Activated T-cell treated with anti-CD3 and anti-CD28 coated beads, Interleukin-2, amount 50 U/mL, for 72 hours (primary cell): ENCODE measurements at regions not wholly inside any gene's neighbourhood (a gene's known extent, or its start where the extent isn't known, plus 50 kb on each side); places are given as distances from the start of the nearest gene placed in this dataset.
"Not testable (repeated sequence)": the region's sequence is repeated elsewhere in the genome, so short reads cannot be mapped to it uniquely, and the experiment has no call there.

Experiments used
- ATAC-seq, 2 donors: fragments of 150-1000 bp; cut with Tn5 transposase; replicated peaks in 1 of 2; 2 replicates each; pipeline ENCODE4 v1.10.0; 2021; ENCODE audit warnings: moderate library complexity in 2 of 2, mild to moderate bottlenecking in 1 of 2
- DNase-seq, 2 donors: peaks; one replicate each; pipeline ENCODE4 v3.0.0; 2021 to 2022; ENCODE audit warnings: mixed read lengths in 1 of 2
- H3K27ac Mint-ChIP-seq: one replicate; pipeline ENCODE4 v1.8.0; 2022; ENCODE audit warnings: mild to moderate bottlenecking, moderate library complexity, mixed read lengths
- H3K27me3 Mint-ChIP-seq: one replicate; pipeline ENCODE4 v1.8.0; 2022; ENCODE audit warnings: low read depth, mixed read lengths
- H3K36me3 Mint-ChIP-seq, 2 donors: one replicate each; pipeline ENCODE4 v1.8.0; 2022; ENCODE audit warnings: mixed read lengths in 2 of 2, mild to moderate bottlenecking in 1 of 2; ENCODE audit not compliant: insufficient read depth in 2 of 2
- H3K4me1 Mint-ChIP-seq: one replicate; pipeline ENCODE4 v1.8.0; 2022; ENCODE audit warnings: low read depth, mixed read lengths
- H3K4me3 Mint-ChIP-seq, 2 donors: one replicate each; pipeline ENCODE4 v1.8.0; 2022; ENCODE audit warnings: mild to moderate bottlenecking in 2 of 2, mixed read lengths in 2 of 2, moderate library complexity in 2 of 2
- H3K9me3 Mint-ChIP-seq, 2 donors: one replicate each; pipeline ENCODE4 v1.8.0; 2022; ENCODE audit warnings: mixed read lengths in 2 of 2

GRCh38 chrX:115840729-115841409 lies 279.9 kb downstream of the PLS3 start:
- H3K27ac Mint-ChIP-seq, H3K4me3 Mint-ChIP-seq, ATAC-seq, DNase-seq, H3K27me3 Mint-ChIP-seq, H3K4me1 Mint-ChIP-seq, H3K36me3 Mint-ChIP-seq, H3K9me3 Mint-ChIP-seq: not testable (repeated sequence)

- not testable (repeated sequence) for H3K27me3 Mint-ChIP-seq, H3K9me3 Mint-ChIP-seq, ATAC-seq, H3K4me3 Mint-ChIP-seq, DNase-seq, H3K36me3 Mint-ChIP-seq, H3K27ac Mint-ChIP-seq, H3K4me1 Mint-ChIP-seq
Measured at GRCh38 chrX:115850986-115851385, 290.0 kb downstream of the PLS3 start.

- DNase-seq, result peak; percentile 0 to 59
- H3K9me3 Mint-ChIP-seq, H3K4me3 Mint-ChIP-seq, H3K27ac Mint-ChIP-seq, H3K36me3 Mint-ChIP-seq, H3K4me1 Mint-ChIP-seq, H3K27me3 Mint-ChIP-seq, ATAC-seq: not testable (repeated sequence)
Measured at GRCh38 chrX:115853260-115853659, 292.3 kb downstream of the PLS3 start.

- not testable (repeated sequence) for H3K27me3 Mint-ChIP-seq, H3K27ac Mint-ChIP-seq, H3K4me1 Mint-ChIP-seq, ATAC-seq, H3K9me3 Mint-ChIP-seq, H3K4me3 Mint-ChIP-seq, H3K36me3 Mint-ChIP-seq, DNase-seq
Measured at GRCh38 chrX:115881170-115881569, 289.4 kb upstream of the AGTR2 start.

GRCh38 chrX:115884121-115884520 lies 286.4 kb upstream of the AGTR2 start:
- not testable (repeated sequence) for H3K27me3 Mint-ChIP-seq, H3K36me3 Mint-ChIP-seq, ATAC-seq, H3K4me1 Mint-ChIP-seq, DNase-seq, H3K4me3 Mint-ChIP-seq, H3K27ac Mint-ChIP-seq, H3K9me3 Mint-ChIP-seq

GRCh38 chrX:115888041-115888440 lies 282.5 kb upstream of the AGTR2 start:
- H3K4me1 Mint-ChIP-seq, result peaks cover 11% of the 10 kb centered on the region
- not testable (repeated sequence) for ATAC-seq, DNase-seq, H3K27me3 Mint-ChIP-seq, H3K27ac Mint-ChIP-seq, H3K36me3 Mint-ChIP-seq
- peak overlapping the region in 1 of 2 donors; percentile 17 for H3K4me3 Mint-ChIP-seq
- H3K9me3 Mint-ChIP-seq, result peaks cover 0 to 10% of the 10 kb centered on the region in 2 donors

- not testable (repeated sequence) for ATAC-seq, H3K27ac Mint-ChIP-seq, H3K27me3 Mint-ChIP-seq, H3K36me3 Mint-ChIP-seq, H3K4me3 Mint-ChIP-seq, DNase-seq
- peaks cover 0 to 10% of the 10 kb centered on the region in 2 donors for H3K9me3 Mint-ChIP-seq
- peaks cover 15% of the 10 kb centered on the region for H3K4me1 Mint-ChIP-seq
Measured at GRCh38 chrX:115888519-115888918, 282.0 kb upstream of the AGTR2 start.

- peaks cover 22% of the 10 kb centered on the region for H3K4me1 Mint-ChIP-seq
- DNase-seq (no peak), ATAC-seq (no peak)
- peaks cover 0 to 10% of the 10 kb centered on the region in 2 donors for H3K9me3 Mint-ChIP-seq
- no peaks in the 10 kb centered on the region for H3K27me3 Mint-ChIP-seq
- peak overlapping the region in 1 of 2 donors; percentile 48 for H3K4me3 Mint-ChIP-seq
- no peaks in the 10 kb centered on the region for H3K36me3 Mint-ChIP-seq
- H3K27ac Mint-ChIP-seq, result no peak overlapping the region
Measured at GRCh38 chrX:115889121-115889890, 281.2 kb upstream of the AGTR2 start.

GRCh38 chrX:115892056-115892708 lies 278.4 kb upstream of the AGTR2 start:
- H3K9me3 Mint-ChIP-seq, result peaks cover 0 to 10% of the 10 kb centered on the region in 2 donors
- H3K27ac Mint-ChIP-seq, result no peak overlapping the region
- H3K4me3 Mint-ChIP-seq, result peak overlapping the region in 1 of 2 donors; percentile 72
- DNase-seq (no peak), ATAC-seq (no peak)
- H3K36me3 Mint-ChIP-seq, result no peaks in the 10 kb centered on the region
- H3K27me3 Mint-ChIP-seq, result no peaks in the 10 kb centered on the region
- peaks cover 24% of the 10 kb centered on the region for H3K4me1 Mint-ChIP-seq

- peaks cover 0 to 10% of the 10 kb centered on the region in 2 donors for H3K9me3 Mint-ChIP-seq
- peak in 1 of 2 donors; percentile 82 for ATAC-seq
- peak overlapping the region in 1 of 2 donors; percentile 72 for H3K4me3 Mint-ChIP-seq
- H3K27ac Mint-ChIP-seq, result no peak overlapping the region
- H3K4me1 Mint-ChIP-seq, result peaks cover 31% of the 10 kb centered on the region
- no peaks in the 10 kb centered on the region for H3K27me3 Mint-ChIP-seq
- DNase-seq, result peak in 1 of 2 donors; percentile 59
- no peaks in the 10 kb centered on the region for H3K36me3 Mint-ChIP-seq
Measured at GRCh38 chrX:115892787-115893671, 277.5 kb upstream of the AGTR2 start.

- peaks cover 0 to 10% of the 10 kb centered on the region in 2 donors for H3K9me3 Mint-ChIP-seq
- peak in 1 of 2 donors; percentile 23 for DNase-seq
- H3K4me3 Mint-ChIP-seq, result peak overlapping the region in 1 of 2 donors; percentile 38
- H3K27ac Mint-ChIP-seq, result no peak overlapping the region
- peak in 1 of 2 donors; percentile 15 for ATAC-seq
- peaks cover 35% of the 10 kb centered on the region for H3K4me1 Mint-ChIP-seq
- no peaks in the 10 kb centered on the region for H3K27me3 Mint-ChIP-seq
- no peaks in the 10 kb centered on the region for H3K36me3 Mint-ChIP-seq
Measured at GRCh38 chrX:115894087-115894486, 276.5 kb upstream of the AGTR2 start.

- H3K4me3 Mint-ChIP-seq, result no peak overlapping the region
- no peak overlapping the region for H3K27ac Mint-ChIP-seq
- no peaks in the 10 kb centered on the region for H3K36me3 Mint-ChIP-seq
- peaks cover 35% of the 10 kb centered on the region for H3K4me1 Mint-ChIP-seq
- H3K27me3 Mint-ChIP-seq, result no peaks in the 10 kb centered on the region
- DNase-seq (no peak), ATAC-seq (no peak)
- peaks cover 0 to 8% of the 10 kb centered on the region in 2 donors for H3K9me3 Mint-ChIP-seq
Measured at GRCh38 chrX:115895678-115896329, 274.7 kb upstream of the AGTR2 start.
